IMR-90 (cell line): ENCODE measurements at regions not wholly inside any gene's neighbourhood (a gene's known extent, or its start where the extent isn't known, plus 50 kb on each side); places are given as distances from the start of the nearest gene placed in this dataset.
"Not testable (repeated sequence)": the region's sequence is repeated elsewhere in the genome, so short reads cannot be mapped to it uniquely, and the experiment has no call there.

Source experiments
- ATAC-seq: fragments of 200-7000 bp; cut with Tn5 transposase; 2 replicates; pipeline ENCODE4 v1.9.1; 2020; ENCODE audit warnings: low read depth, mild to moderate bottlenecking, moderate library complexity
- BruUV-seq: library from RNA; stranded (reverse); fragments of 400-500 nt; replicated peaks from 2 replicates; lab custom pipeline; 2021; lab: Mats Ljungman, UMichigan
- CTCF ChIA-PET: fragments of 300-600 bp; formaldehyde crosslinking; extraction: SDS; loops from one replicate; lab custom pipeline; 2021; ENCODE audit warnings: antibody characterized with exemption; lab: Yijun Ruan, JAX
- POLR2A ChIA-PET: fragments of 300-600 bp; sonication (Branson Sonifier 250); formaldehyde crosslinking; loops from one replicate; lab custom pipeline; 2022; ENCODE audit warnings: antibody characterized with exemption; ENCODE audit not compliant: unreplicated experiment; lab: Charles Lee
- DNase-seq: peaks from one replicate; pipeline ENCODE4 v3.0.0; 2013
- H2AFZ ChIP-seq: replicated peaks from 2 replicates; pipeline ENCODE3; 2013; ENCODE audit warnings: low read length, mild to moderate bottlenecking; ENCODE audit not compliant: poor library complexity
- H2AK5ac ChIP-seq: 2 replicates; pipeline ENCODE4 v1.6.1; 2013; ENCODE audit warnings: low read depth, low read length, inconsistent platforms
- H2AK9ac ChIP-seq: replicated peaks from 2 replicates; pipeline ENCODE3; 2013; ENCODE audit warnings: mild to moderate bottlenecking, low read depth, low read length, moderate library complexity; ENCODE audit not compliant: poor library complexity
- H2BK120ac ChIP-seq: 2 replicates; pipeline ENCODE4 v1.6.1; 2013; ENCODE audit warnings: low read depth, low read length, inconsistent platforms
- H2BK15ac ChIP-seq: 3 replicates; pipeline ENCODE4 v1.6.1; 2013; ENCODE audit warnings: low read depth, low read length, inconsistent platforms
- H2BK20ac ChIP-seq: 2 replicates; pipeline ENCODE4 v1.6.1; 2013; ENCODE audit warnings: low read depth, mild to moderate bottlenecking, inconsistent platforms, low read length, moderate library complexity
- H2BK5ac ChIP-seq: 2 replicates; pipeline ENCODE4 v1.6.1; 2013; ENCODE audit warnings: mild to moderate bottlenecking, low read depth, low read length, inconsistent platforms; ENCODE audit not compliant: poor library complexity, severe bottlenecking
- H3K14ac ChIP-seq: replicated peaks from 2 replicates; pipeline ENCODE4 v1.6.1; 2013; ENCODE audit warnings: low read depth, low read length, inconsistent platforms
- H3K18ac ChIP-seq: 2 replicates; pipeline ENCODE4 v1.6.1; 2013; ENCODE audit warnings: low read depth, low read length, control low read depth
- H3K23ac ChIP-seq: 2 replicates; pipeline ENCODE4 v1.6.1; 2013; ENCODE audit warnings: low read depth, low read length, inconsistent platforms
- H3K27ac ChIP-seq: 2 replicates; pipeline ENCODE4 v1.5.1; 2013; ENCODE audit warnings: mild to moderate bottlenecking, control low read depth, low read length; ENCODE audit not compliant: insufficient read depth
- H3K27me3 ChIP-seq: 2 replicates; pipeline ENCODE4 v1.6.1; 2013; ENCODE audit warnings: low read length; ENCODE audit not compliant: control insufficient read depth, insufficient read depth
- H3K36me3 ChIP-seq: 2 replicates; pipeline ENCODE4 v1.6.1; 2013; ENCODE audit warnings: low read length, mixed read lengths; ENCODE audit not compliant: control insufficient read depth, insufficient read depth
- H3K4ac ChIP-seq: 2 replicates; pipeline ENCODE4 v1.6.1; 2013; ENCODE audit warnings: low read depth, low read length, inconsistent platforms
- H3K4me1 ChIP-seq: 2 replicates; pipeline ENCODE4 v1.6.1; 2013; ENCODE audit warnings: low read length, mixed read lengths; ENCODE audit not compliant: control insufficient read depth, insufficient read depth
- H3K4me2 ChIP-seq: 2 replicates; pipeline ENCODE4 v1.6.1; 2013; ENCODE audit warnings: low read depth, mild to moderate bottlenecking, control low read depth, low read length, moderate library complexity
- H3K4me3 ChIP-seq: 2 replicates; pipeline ENCODE4 v1.5.1; 2013; ENCODE audit warnings: low read depth, mild to moderate bottlenecking, control low read depth, low read length, moderate library complexity; ENCODE audit not compliant: insufficient read depth
- H3K56ac ChIP-seq: 2 replicates; pipeline ENCODE4 v1.6.1; 2013; ENCODE audit warnings: low read length, inconsistent platforms; ENCODE audit not compliant: insufficient read depth; ENCODE audit errors: extremely low read depth
- H3K79me1 ChIP-seq, 2 experiments: 2 replicates each; pipeline ENCODE4 v1.6.1; 2013; ENCODE audit warnings: low read length in 2 of 2, inconsistent platforms in 1 of 2, low read depth in 1 of 2
- H3K9ac ChIP-seq: 2 replicates; pipeline ENCODE4 v1.6.1; 2013; ENCODE audit warnings: low read depth, low read length, control low read depth
- H3K9me1 ChIP-seq: 2 replicates; pipeline ENCODE4 v1.6.1; 2013; ENCODE audit warnings: low read length, inconsistent platforms; ENCODE audit not compliant: insufficient read depth
- H3K9me3 ChIP-seq: 2 replicates; pipeline ENCODE4 v1.6.1; 2013; ENCODE audit warnings: low read length; ENCODE audit not compliant: control insufficient read depth, insufficient read depth
- H4K20me1 ChIP-seq: 2 replicates; pipeline ENCODE4 v1.6.1; 2013; ENCODE audit warnings: low read length, inconsistent platforms; ENCODE audit not compliant: insufficient read depth
- H4K5ac ChIP-seq: 2 replicates; pipeline ENCODE4 v1.6.1; 2013; ENCODE audit warnings: mild to moderate bottlenecking, low read depth, low read length, control low read depth
- H4K8ac ChIP-seq, 2 experiments: 2 replicates each; pipeline ENCODE4 v1.6.1; 2013; ENCODE audit warnings: low read depth in 2 of 2, low read length in 2 of 2, control low read depth in 1 of 2, inconsistent platforms in 1 of 2
- H4K91ac ChIP-seq: 2 replicates; pipeline ENCODE4 v1.6.1; 2013; ENCODE audit warnings: low read depth, low read length, inconsistent platforms; ENCODE audit not compliant: insufficient read depth
- WGBS, 2 experiments: methylation state at CpG; one replicate each; pipeline versions ENCODE4 v1.1.5 to v1.1.7; 2013; ENCODE audit warnings: missing lambda C conversion rate in 2 of 2; ENCODE audit not compliant: insufficient read length in 1 of 2; ENCODE audit errors: extremely low coverage in 2 of 2; 5-methylcytosine and 5-hydroxymethylcytosine counted together
- dilution Hi-C: fragments of 300-500 bp; cut with HindIII; formaldehyde crosslinking; loops from one replicate; pipeline ENCODE4 v1.14.3; 2018; ENCODE audit warnings: low sequenced_read_pairs; ENCODE audit not compliant: unreplicated experiment
- in situ Hi-C: fragments of 300-500 bp; cut with MboI; formaldehyde crosslinking; loops from 3 replicates; pipeline ENCODE4 v1.14.3; 2019; ENCODE audit warnings: low sequenced_read_pairs, inconsistent platforms, mixed read lengths
- intact Hi-C: fragments of 100-400 bp; cut with micrococcal nuclease; formaldehyde crosslinking; loops from 2 replicates; pipeline ENCODE4 v1.10.0; 2022

GRCh38 chr21:9652819-9653218 is 868.6 kb upstream of the TPTE start:
- H3K4ac ChIP-seq, H3K9ac ChIP-seq, H3K4me1 ChIP-seq, H3K14ac ChIP-seq, H2BK20ac ChIP-seq, POLR2A ChIA-PET, H3K79me1 ChIP-seq, H3K27ac ChIP-seq, DNase-seq, ATAC-seq, H4K91ac ChIP-seq, BruUV-seq, H3K27me3 ChIP-seq, H3K56ac ChIP-seq, H3K9me1 ChIP-seq, H3K4me3 ChIP-seq, CTCF ChIA-PET, H3K18ac ChIP-seq, H2BK120ac ChIP-seq, H3K23ac ChIP-seq, H4K20me1 ChIP-seq, H4K8ac ChIP-seq, H2BK15ac ChIP-seq, H2AFZ ChIP-seq, dilution Hi-C loops, H3K36me3 ChIP-seq, H4K5ac ChIP-seq, intact Hi-C loops, H3K4me2 ChIP-seq, H2AK9ac ChIP-seq, H2BK5ac ChIP-seq, in situ Hi-C loops, H2AK5ac ChIP-seq: not testable (repeated sequence)
- no CpG with 5 or more reads among the region's 2 CpGs for WGBS, 2 experiments
- H3K9me3 ChIP-seq: peaks cover 20% of the 10 kb centered on the region

DNA sequence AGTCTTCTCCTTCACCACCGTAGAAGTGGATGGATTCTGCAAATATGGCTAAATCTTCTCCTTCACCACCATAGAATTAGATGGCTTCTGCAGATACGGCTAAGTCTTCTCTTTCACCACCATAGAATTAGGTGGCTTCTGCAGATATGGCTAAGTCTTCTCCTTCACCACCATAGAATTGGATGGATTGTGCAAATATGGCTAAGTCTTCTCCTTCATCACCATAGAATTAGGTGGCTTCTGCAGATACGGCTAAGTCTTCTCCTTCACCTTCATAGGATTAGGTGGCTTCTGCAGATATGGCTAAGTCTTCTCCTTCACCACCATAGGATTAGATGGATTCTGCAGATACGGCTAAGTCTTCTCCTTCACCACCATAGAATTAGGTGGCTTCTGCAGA is 866.2 kb upstream of the TPTE start:
- H4K8ac ChIP-seq, H3K18ac ChIP-seq, CTCF ChIA-PET, intact Hi-C loops, dilution Hi-C loops, DNase-seq, H3K4me3 ChIP-seq, H2AK9ac ChIP-seq, H2BK120ac ChIP-seq, H2BK15ac ChIP-seq, ATAC-seq, H2BK20ac ChIP-seq, POLR2A ChIA-PET, H3K4me1 ChIP-seq, H3K56ac ChIP-seq, H3K36me3 ChIP-seq, H4K20me1 ChIP-seq, H3K27ac ChIP-seq, H3K14ac ChIP-seq, H3K9me1 ChIP-seq, H2AK5ac ChIP-seq, in situ Hi-C loops, H3K4me2 ChIP-seq, H4K5ac ChIP-seq, H3K23ac ChIP-seq, H2BK5ac ChIP-seq, H2AFZ ChIP-seq, H3K4ac ChIP-seq, H4K91ac ChIP-seq, H3K9ac ChIP-seq, H3K79me1 ChIP-seq, H3K27me3 ChIP-seq, BruUV-seq: not testable (repeated sequence)
- H3K9me3 ChIP-seq: peaks cover 18% of the 10 kb centered on the region
- WGBS, 2 experiments: no CpG with 5 or more reads among the region's 4 CpGs
